ENCODE measurements at regions not wholly inside any gene's neighbourhood (a gene's known extent, or its start where the extent isn't known, plus 50 kb on each side); places are given as distances from the start of the nearest gene placed in this dataset.

GRCh38 chr7:23970193-23970592 lies 260.2 kb downstream of the STK31 start:
- no peak for TF ChIP-seq CTCF (IDR thresholded peaks at IDR 0.05)
- TF ChIP-seq POLR2A (IDR thresholded peaks at IDR 0.05): no peak
